Esophagus muscularis mucosa (tissue), 4 donors: ENCODE measurements at regions not wholly inside any gene's neighbourhood (a gene's known extent, or its start where the extent isn't known, plus 50 kb on each side); places are given as distances from the start of the nearest gene placed in this dataset.

ENCODE experiments used
- EP300 ChIP-seq: sonication (generic); formaldehyde crosslinking; IDR thresholded peaks from one replicate; pipeline ENCODE4 v1.6.1; 2017; ENCODE audit warnings: antibody characterized with exemption
- POLR2A ChIP-seq: fragments of 450-650 bp; IDR thresholded peaks from one replicate; pipeline ENCODE4 v1.6.1; 2017; ENCODE audit warnings: antibody characterized with exemption, moderate library complexity, mild to moderate bottlenecking, low read depth
- POLR2AphosphoS5 ChIP-seq, 2 donors: sonication (generic); formaldehyde crosslinking; IDR thresholded peaks; one replicate each; pipeline ENCODE4 v1.6.1; 2017; ENCODE audit warnings: antibody characterized with exemption in 2 of 2
- TF ChIP-seq, protein P1 (sequence below), 3 experiments: fragments of 200-600 bp in 2 of 3; fragments of 450-650 bp in 1 of 3; sonication (generic) in 2 of 3; IDR thresholded peaks; one replicate each; pipeline ENCODE4 v1.5.1; 2017 to 2019; ENCODE audit warnings: antibody characterized with exemption in 3 of 3, mild to moderate bottlenecking in 2 of 3, moderate library complexity in 1 of 3

DNA sequence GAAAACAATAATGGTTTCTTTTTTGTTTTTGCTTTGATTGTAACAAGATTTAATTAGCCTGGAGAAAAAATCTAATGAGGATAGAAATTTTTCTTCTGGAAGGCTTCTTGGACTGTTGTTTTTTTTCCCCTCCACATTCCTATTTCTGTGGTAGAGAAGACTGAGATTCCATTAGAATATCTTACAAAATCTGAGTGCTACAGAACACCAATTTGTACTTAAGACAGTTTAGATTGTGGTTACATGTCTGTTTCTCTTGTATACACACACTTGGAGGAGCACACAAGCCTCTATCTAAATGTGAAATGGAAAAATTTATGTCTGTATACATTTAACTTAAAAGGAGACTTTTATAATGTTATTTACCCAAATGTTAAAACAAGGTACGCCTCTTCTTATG lies 176.9 kb upstream of the ARSJ start:
- TF ChIP-seq, protein P1, sequence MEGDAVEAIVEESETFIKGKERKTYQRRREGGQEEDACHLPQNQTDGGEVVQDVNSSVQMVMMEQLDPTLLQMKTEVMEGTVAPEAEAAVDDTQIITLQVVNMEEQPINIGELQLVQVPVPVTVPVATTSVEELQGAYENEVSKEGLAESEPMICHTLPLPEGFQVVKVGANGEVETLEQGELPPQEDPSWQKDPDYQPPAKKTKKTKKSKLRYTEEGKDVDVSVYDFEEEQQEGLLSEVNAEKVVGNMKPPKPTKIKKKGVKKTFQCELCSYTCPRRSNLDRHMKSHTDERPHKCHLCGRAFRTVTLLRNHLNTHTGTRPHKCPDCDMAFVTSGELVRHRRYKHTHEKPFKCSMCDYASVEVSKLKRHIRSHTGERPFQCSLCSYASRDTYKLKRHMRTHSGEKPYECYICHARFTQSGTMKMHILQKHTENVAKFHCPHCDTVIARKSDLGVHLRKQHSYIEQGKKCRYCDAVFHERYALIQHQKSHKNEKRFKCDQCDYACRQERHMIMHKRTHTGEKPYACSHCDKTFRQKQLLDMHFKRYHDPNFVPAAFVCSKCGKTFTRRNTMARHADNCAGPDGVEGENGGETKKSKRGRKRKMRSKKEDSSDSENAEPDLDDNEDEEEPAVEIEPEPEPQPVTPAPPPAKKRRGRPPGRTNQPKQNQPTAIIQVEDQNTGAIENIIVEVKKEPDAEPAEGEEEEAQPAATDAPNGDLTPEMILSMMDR (IDR thresholded peaks at IDR 0.05) = no peak
- TF ChIP-seq POLR2A (no peak), POLR2AphosphoS5 (IDR thresholded peaks at IDR 0.05) (no peak), EP300 (no peak)
